Naive thymus-derived CD4-positive, alpha-beta T cell (primary cell): ENCODE measurements at regions not wholly inside any gene's neighbourhood (a gene's known extent, or its start where the extent isn't known, plus 50 kb on each side); places are given as distances from the start of the nearest gene placed in this dataset.
A peak's percentile ranks its signal among the peaks of the same experiment; 100 is the strongest.
"Not testable (repeated sequence)": the region's sequence is repeated elsewhere in the genome, so short reads cannot be mapped to it uniquely, and the experiment has no call there.

ENCODE experiments used
- ATAC-seq: fragments of 150-1000 bp; cut with Tn5 transposase; 2 replicates; pipeline ENCODE4 v1.10.0; 2021; ENCODE audit warnings: mild to moderate bottlenecking, moderate library complexity
- CTCF ChIA-PET: fragments of 350-600 bp; sonication (Branson Sonifier 250); formaldehyde crosslinking; loops from one replicate; lab custom pipeline; 2021; ENCODE audit warnings: antibody characterized with exemption; lab: Charles Lee
- POLR2A ChIA-PET: fragments of 350-600 bp; sonication (Branson Sonifier 250); formaldehyde crosslinking; loops from one replicate; lab custom pipeline; 2021; ENCODE audit warnings: antibody characterized with exemption, inconsistent platforms; lab: Charles Lee
- DNase-seq, 9 donors: peaks; one replicate each; pipeline versions ENCODE4 v3.0.0 to v3.0.0-alpha.2; 2020 to 2022; ENCODE audit warnings: mixed read lengths in 1 of 9
- H3K27ac ChIP-seq: one replicate; pipeline ENCODE4 v1.7.0; 2013; ENCODE audit warnings: mild to moderate bottlenecking, low read depth, low read length, moderate library complexity
- H3K27me3 ChIP-seq, 2 donors: one replicate each; pipeline ENCODE4 v1.7.0; 2013; ENCODE audit warnings: low read length in 2 of 2, mild to moderate bottlenecking in 2 of 2, moderate library complexity in 2 of 2; ENCODE audit not compliant: control insufficient read depth in 2 of 2, insufficient read depth in 2 of 2
- H3K36me3 ChIP-seq, 3 experiments: 1 replicate in 2 of 3; 2 replicates in 1 of 3; pipeline ENCODE4 v1.7.0; 2013; ENCODE audit warnings: low read length in 3 of 3, mild to moderate bottlenecking in 3 of 3, moderate library complexity in 1 of 3; ENCODE audit not compliant: insufficient read depth in 3 of 3, control insufficient read depth in 2 of 3
- H3K4me1 ChIP-seq, 2 donors: one replicate each; pipeline ENCODE4 v1.7.0; 2013; ENCODE audit warnings: low read length in 2 of 2, mild to moderate bottlenecking in 2 of 2, moderate library complexity in 1 of 2; ENCODE audit not compliant: control insufficient read depth in 2 of 2, insufficient read depth in 2 of 2
- H3K4me3 ChIP-seq: 2 replicates; pipeline ENCODE4 v1.7.0; 2013; ENCODE audit warnings: mild to moderate bottlenecking, low read length
- H3K9me3 ChIP-seq, 3 experiments: 1 replicate in 2 of 3; 2 replicates in 1 of 3; pipeline ENCODE4 v1.7.0; 2013; ENCODE audit warnings: low read length in 3 of 3; ENCODE audit not compliant: control insufficient read depth in 2 of 3
- H3K27ac Mint-ChIP-seq, 9 donors: one replicate each; pipeline ENCODE4 v1.8.0; 2020 to 2022; ENCODE audit warnings: mixed read lengths in 9 of 9, mild to moderate bottlenecking in 8 of 9, moderate library complexity in 5 of 9, inconsistent platforms in 2 of 9
- H3K27me3 Mint-ChIP-seq, 5 donors: one replicate each; pipeline ENCODE4 v1.8.0; 2021 to 2022; ENCODE audit warnings: mixed read lengths in 5 of 5, mild to moderate bottlenecking in 1 of 5
- H3K36me3 Mint-ChIP-seq, 5 donors: one replicate each; pipeline ENCODE4 v1.8.0; 2020 to 2022; ENCODE audit warnings: mixed read lengths in 5 of 5, mild to moderate bottlenecking in 3 of 5, inconsistent platforms in 1 of 5
- H3K4me1 Mint-ChIP-seq, 7 donors: one replicate each; pipeline ENCODE4 v1.8.0; 2020 to 2022; ENCODE audit warnings: mixed read lengths in 7 of 7, mild to moderate bottlenecking in 3 of 7, inconsistent platforms in 1 of 7
- H3K4me3 Mint-ChIP-seq, 10 donors: one replicate each; pipeline ENCODE4 v1.8.0; 2020 to 2022; ENCODE audit warnings: mild to moderate bottlenecking in 10 of 10, mixed read lengths in 10 of 10, moderate library complexity in 6 of 10, inconsistent platforms in 2 of 10
- H3K9me3 Mint-ChIP-seq, 11 donors: one replicate each; pipeline ENCODE4 v1.8.0; 2020 to 2022; ENCODE audit warnings: mixed read lengths in 11 of 11, mild to moderate bottlenecking in 4 of 11, inconsistent platforms in 1 of 11, moderate library complexity in 1 of 11
- intact Hi-C, 2 donors: fragments of 100-400 bp; cut with micrococcal nuclease; formaldehyde crosslinking; loops; one replicate each; pipeline ENCODE4 v1.15.1; 2023

- peak; percentile 100 for ATAC-seq
- POLR2A ChIA-PET, CTCF ChIA-PET, H3K4me3 ChIP-seq, H3K36me3 Mint-ChIP-seq, intact Hi-C loops, H3K27me3 ChIP-seq, H3K4me1 ChIP-seq, H3K9me3 ChIP-seq, H3K4me1 Mint-ChIP-seq, H3K27me3 Mint-ChIP-seq, H3K27ac ChIP-seq, H3K36me3 ChIP-seq, H3K9me3 Mint-ChIP-seq: not testable (repeated sequence)
- Mint-ChIP-seq H3K27ac (peak overlapping the region in 2 of 9 donors; percentile 48 to 53), H3K4me3 (peak overlapping the region; percentile 64 to 79 (median 74))
- peak; percentile 24 to 85 (median 75) for DNase-seq
Observed at GRCh38 chr9:41273549-41274267, 84.6 kb upstream of the ZNG1F start.

GRCh38 chr9:41272879-41273548 is 83.9 kb upstream of the ZNG1F start:
- H3K4me3 ChIP-seq, H3K27me3 Mint-ChIP-seq, CTCF ChIA-PET, H3K9me3 Mint-ChIP-seq, H3K4me1 Mint-ChIP-seq, H3K9me3 ChIP-seq, ATAC-seq, intact Hi-C loops, H3K4me1 ChIP-seq, H3K27ac Mint-ChIP-seq, POLR2A ChIA-PET, H3K36me3 Mint-ChIP-seq, H3K36me3 ChIP-seq, H3K27me3 ChIP-seq: not testable (repeated sequence)
- peak overlapping the region; percentile 21 for H3K27ac ChIP-seq
- peak overlapping the region in 6 of 10 donors; percentile 25 to 45 (median 36) for H3K4me3 Mint-ChIP-seq
- peak; percentile 11 to 61 (median 26) for DNase-seq

GRCh38 chr9:41270992-41271391 is 81.9 kb upstream of the ZNG1F start:
- H3K4me1 Mint-ChIP-seq, intact Hi-C loops, H3K9me3 Mint-ChIP-seq, ATAC-seq, H3K4me3 ChIP-seq, H3K4me1 ChIP-seq, H3K27me3 ChIP-seq, H3K4me3 Mint-ChIP-seq, H3K36me3 Mint-ChIP-seq, H3K27ac ChIP-seq, CTCF ChIA-PET, H3K36me3 ChIP-seq, H3K27ac Mint-ChIP-seq, DNase-seq, H3K9me3 ChIP-seq, POLR2A ChIA-PET: not testable (repeated sequence)
- H3K27me3 Mint-ChIP-seq: peaks cover 0 to 12% (median 5%) of the 10 kb centered on the region in 5 donors

GRCh38 chr9:41269471-41269870 is 80.4 kb upstream of the ZNG1F start:
- H3K27ac ChIP-seq, H3K27me3 ChIP-seq, H3K36me3 Mint-ChIP-seq, H3K9me3 Mint-ChIP-seq, H3K27ac Mint-ChIP-seq, H3K4me1 Mint-ChIP-seq, H3K4me1 ChIP-seq, ATAC-seq, H3K4me3 Mint-ChIP-seq, H3K4me3 ChIP-seq, H3K9me3 ChIP-seq, intact Hi-C loops, DNase-seq, POLR2A ChIA-PET, H3K36me3 ChIP-seq, CTCF ChIA-PET: not testable (repeated sequence)
- H3K27me3 Mint-ChIP-seq: peaks cover 0 to 10% (median 5%) of the 10 kb centered on the region in 5 donors

- H3K9me3 Mint-ChIP-seq, H3K27me3 ChIP-seq, ATAC-seq, POLR2A ChIA-PET, H3K27ac ChIP-seq, H3K9me3 ChIP-seq, CTCF ChIA-PET, H3K4me3 Mint-ChIP-seq, H3K36me3 ChIP-seq, DNase-seq, intact Hi-C loops, H3K4me3 ChIP-seq, H3K4me1 Mint-ChIP-seq, H3K27ac Mint-ChIP-seq, H3K4me1 ChIP-seq, H3K36me3 Mint-ChIP-seq: not testable (repeated sequence)
- peaks cover 0 to 11% (median 5%) of the 10 kb centered on the region in 5 donors for H3K27me3 Mint-ChIP-seq
Observed at GRCh38 chr9:41269054-41269453, 79.9 kb upstream of the ZNG1F start.

- H3K4me3 ChIP-seq, H3K4me1 Mint-ChIP-seq, H3K4me1 ChIP-seq, POLR2A ChIA-PET, H3K9me3 Mint-ChIP-seq, DNase-seq, H3K27me3 ChIP-seq, CTCF ChIA-PET, intact Hi-C loops, H3K36me3 ChIP-seq, H3K27ac Mint-ChIP-seq, H3K36me3 Mint-ChIP-seq, H3K9me3 ChIP-seq, H3K27ac ChIP-seq, ATAC-seq, H3K4me3 Mint-ChIP-seq: not testable (repeated sequence)
- H3K27me3 Mint-ChIP-seq: peaks cover 0 to 13% (median 5%) of the 10 kb centered on the region in 5 donors
Observed at GRCh38 chr9:41266602-41267001, 77.5 kb upstream of the ZNG1F start.

GRCh38 chr9:41266000-41266399 is 76.9 kb upstream of the ZNG1F start:
- H3K4me1 Mint-ChIP-seq, CTCF ChIA-PET, H3K4me3 Mint-ChIP-seq, H3K36me3 ChIP-seq, H3K9me3 Mint-ChIP-seq, DNase-seq, H3K36me3 Mint-ChIP-seq, H3K4me1 ChIP-seq, H3K9me3 ChIP-seq, H3K4me3 ChIP-seq, H3K27ac Mint-ChIP-seq, POLR2A ChIA-PET, ATAC-seq, H3K27ac ChIP-seq, H3K27me3 ChIP-seq, intact Hi-C loops: not testable (repeated sequence)
- peaks cover 0 to 13% (median 5%) of the 10 kb centered on the region in 5 donors for H3K27me3 Mint-ChIP-seq
